DND-41 (cell line): ENCODE measurements at regions not wholly inside any gene's neighbourhood (a gene's known extent, or its start where the extent isn't known, plus 50 kb on each side); places are given as distances from the start of the nearest gene placed in this dataset.
"Not testable (repeated sequence)": the region's sequence is repeated elsewhere in the genome, so short reads cannot be mapped to it uniquely, and the experiment has no call there.

Experiments used
- EZH2 ChIP-seq: IDR thresholded peaks from 3 replicates; pipeline ENCODE4 v1.6.1; 2012; ENCODE audit warnings: borderline replicate concordance, low read depth, mild to moderate bottlenecking, moderate library complexity, low read length, inconsistent platforms; ENCODE audit not compliant: severe bottlenecking
- TF ChIP-seq, protein P1 (sequence below): IDR thresholded peaks from 2 replicates; pipeline ENCODE4 v1.5.1; 2012; ENCODE audit warnings: borderline replicate concordance, low read length, moderate library complexity, mild to moderate bottlenecking; ENCODE audit not compliant: poor library complexity, severe bottlenecking; ENCODE audit errors: extremely low read depth

- TF ChIP-seq, protein P1, sequence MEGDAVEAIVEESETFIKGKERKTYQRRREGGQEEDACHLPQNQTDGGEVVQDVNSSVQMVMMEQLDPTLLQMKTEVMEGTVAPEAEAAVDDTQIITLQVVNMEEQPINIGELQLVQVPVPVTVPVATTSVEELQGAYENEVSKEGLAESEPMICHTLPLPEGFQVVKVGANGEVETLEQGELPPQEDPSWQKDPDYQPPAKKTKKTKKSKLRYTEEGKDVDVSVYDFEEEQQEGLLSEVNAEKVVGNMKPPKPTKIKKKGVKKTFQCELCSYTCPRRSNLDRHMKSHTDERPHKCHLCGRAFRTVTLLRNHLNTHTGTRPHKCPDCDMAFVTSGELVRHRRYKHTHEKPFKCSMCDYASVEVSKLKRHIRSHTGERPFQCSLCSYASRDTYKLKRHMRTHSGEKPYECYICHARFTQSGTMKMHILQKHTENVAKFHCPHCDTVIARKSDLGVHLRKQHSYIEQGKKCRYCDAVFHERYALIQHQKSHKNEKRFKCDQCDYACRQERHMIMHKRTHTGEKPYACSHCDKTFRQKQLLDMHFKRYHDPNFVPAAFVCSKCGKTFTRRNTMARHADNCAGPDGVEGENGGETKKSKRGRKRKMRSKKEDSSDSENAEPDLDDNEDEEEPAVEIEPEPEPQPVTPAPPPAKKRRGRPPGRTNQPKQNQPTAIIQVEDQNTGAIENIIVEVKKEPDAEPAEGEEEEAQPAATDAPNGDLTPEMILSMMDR = not testable (repeated sequence)
- not testable (repeated sequence) for TF ChIP-seq EZH2
Observed at GRCh38 chr12:28099245-28099644, 91.0 kb upstream of the CCDC91 start.
